ENCODE measurements at regions not wholly inside any gene's neighbourhood (a gene's known extent, or its start where the extent isn't known, plus 50 kb on each side); places are given as distances from the start of the nearest gene placed in this dataset.
"Not testable (repeated sequence)": the region's sequence is repeated elsewhere in the genome, so short reads cannot be mapped to it uniquely, and the experiment has no call there.

DNA sequence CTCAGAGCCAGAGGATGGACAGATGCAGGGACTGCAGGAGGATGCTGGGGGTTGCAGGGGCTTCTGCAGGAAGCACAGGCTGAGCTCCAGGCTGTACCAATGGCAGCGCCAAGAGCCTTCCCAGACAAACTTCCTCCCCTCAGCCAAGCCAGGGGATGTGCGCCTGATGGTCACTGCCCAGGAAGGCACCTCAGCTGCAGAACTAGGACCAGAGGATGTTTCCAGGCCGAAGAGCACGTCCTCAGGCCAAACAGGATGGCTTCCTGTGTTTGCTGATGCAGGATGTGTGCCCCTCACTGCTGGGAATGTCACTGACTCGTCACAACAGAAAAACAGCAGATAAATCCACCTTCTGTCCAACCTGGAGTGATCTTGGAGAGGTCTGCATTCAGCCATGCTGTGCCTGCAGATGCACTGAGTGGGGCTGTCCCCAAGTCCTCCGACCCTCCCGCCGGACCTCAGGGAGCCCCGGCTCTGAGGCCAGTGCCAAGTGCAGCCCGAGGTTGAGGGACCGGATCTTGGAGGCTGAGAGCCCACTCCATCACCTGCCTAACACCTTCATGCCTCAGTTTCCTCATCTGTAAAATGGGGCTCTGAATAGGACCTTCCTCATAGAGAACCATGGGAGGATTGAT, 152.5 kb upstream of the CHST15 start:
- intact Hi-C loops (cut with micrococcal nuclease): no loop called here

DNA sequence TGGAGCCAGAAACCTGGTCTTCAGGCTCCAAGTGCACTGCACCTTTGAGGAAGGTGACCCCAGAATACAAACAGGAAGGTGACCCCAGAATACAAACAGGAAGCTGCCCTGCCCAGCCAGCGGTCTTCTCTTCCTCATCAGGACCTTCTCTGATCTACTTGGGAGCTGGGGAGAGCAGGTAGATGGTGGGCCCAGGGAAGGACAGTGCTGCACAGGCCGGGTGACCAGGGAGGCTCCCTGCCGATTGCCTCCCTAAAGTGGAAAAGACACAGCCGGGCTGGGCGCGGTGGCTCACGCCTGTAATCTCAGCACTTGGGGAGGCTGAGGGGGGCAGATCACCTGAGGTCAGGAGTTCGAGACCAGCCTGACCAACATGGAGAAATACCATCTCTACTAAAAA, 151.8 kb upstream of the CHST15 start:
- intact Hi-C loops (cut with micrococcal nuclease): no loop called here

DNA sequence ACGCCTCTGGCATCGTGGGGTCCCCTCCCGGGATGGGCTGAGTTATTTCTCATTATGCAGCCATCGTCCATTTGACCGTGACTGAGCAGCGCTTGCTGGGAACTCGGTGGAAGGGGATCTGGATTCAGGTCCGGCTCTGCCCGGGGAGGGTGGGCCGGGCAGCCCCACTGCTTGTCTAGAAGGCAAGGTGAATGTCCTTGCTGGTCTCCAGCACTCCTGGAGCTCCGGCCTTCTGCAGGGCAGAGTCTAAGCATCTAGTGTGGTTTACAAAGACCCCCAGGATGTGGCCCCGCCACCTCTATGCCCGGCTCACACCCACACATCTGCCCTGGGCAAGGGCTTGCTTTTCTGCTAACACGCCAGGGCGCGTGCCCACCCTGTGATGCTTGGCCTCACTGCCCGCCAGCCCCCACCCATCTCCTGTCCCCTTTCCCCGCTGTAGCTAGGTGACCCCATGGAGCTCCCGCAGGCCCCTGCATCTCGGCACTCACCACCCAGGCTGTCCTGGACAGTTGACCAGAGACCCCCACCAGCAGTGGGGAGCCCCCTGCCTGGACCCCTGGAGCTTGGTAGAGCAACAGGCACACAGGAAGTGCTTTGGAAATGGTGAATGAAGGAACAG, 151.0 kb upstream of the CHST15 start:
- intact Hi-C loops (cut with micrococcal nuclease): no loop called here

DNA sequence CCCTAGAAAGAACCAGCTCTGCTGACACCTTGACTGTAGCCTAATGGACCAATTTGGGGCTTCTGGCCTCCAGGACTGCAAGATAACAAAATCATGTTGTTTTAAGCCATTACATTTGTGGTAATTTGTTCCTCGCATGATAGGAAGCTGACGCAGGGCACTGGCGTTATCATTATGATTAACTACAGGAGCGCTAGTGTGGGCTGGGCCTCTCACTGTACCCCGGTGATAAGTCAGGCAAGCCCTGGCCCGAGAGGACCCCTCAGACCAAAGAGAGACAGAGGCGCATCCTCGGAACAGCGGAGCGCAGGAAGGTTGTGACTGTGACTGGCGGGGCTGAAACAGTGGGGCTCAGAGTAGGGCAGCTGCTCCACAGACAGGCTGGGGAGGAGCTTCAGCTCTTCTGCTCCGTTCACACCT, 150.3 kb upstream of the CHST15 start:
- intact Hi-C loops (cut with micrococcal nuclease): no loop called here

DNA sequence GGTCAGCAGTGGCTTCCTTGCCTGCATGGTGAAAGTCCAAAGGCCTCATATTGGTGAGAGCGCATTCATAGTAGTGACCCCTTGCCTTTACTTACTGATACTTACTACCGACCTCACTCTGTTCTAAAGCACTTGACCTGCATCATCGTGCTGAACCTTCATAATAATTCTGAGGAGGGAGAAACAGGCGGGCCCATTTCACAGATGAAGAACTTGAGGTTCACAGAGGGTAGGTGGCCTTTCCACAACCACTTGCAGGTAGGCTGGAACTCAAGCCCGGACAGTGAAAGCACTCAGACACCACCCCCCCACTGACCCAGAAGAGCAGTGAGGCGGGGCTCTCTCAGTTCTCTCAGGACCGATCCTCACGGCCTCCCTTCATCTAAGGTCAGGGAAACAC, 149.4 kb upstream of the CHST15 start:
- intact Hi-C loops (cut with micrococcal nuclease): no loop called here

DNA sequence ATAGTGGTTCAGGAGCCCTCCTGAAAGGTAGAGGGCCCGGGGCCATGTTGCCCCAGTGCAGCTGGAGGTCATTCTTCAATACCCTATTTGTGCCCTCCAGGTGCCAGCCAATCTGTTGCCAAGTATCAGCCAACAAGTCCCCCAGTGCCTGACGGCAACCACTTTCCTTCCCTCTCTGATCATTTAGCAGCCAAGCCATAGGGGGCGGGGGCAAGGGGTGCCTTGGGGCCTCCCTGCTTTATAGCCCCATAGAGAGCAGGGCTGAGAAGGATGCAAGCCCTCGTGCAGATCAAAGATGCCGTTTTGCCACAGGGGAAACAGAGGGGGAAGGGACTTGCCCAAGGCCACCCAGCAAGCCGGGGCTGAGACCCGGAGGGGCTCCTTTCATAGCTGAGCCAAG, 149.0 kb upstream of the CHST15 start:
- intact Hi-C loops (cut with micrococcal nuclease): no loop called here

DNA sequence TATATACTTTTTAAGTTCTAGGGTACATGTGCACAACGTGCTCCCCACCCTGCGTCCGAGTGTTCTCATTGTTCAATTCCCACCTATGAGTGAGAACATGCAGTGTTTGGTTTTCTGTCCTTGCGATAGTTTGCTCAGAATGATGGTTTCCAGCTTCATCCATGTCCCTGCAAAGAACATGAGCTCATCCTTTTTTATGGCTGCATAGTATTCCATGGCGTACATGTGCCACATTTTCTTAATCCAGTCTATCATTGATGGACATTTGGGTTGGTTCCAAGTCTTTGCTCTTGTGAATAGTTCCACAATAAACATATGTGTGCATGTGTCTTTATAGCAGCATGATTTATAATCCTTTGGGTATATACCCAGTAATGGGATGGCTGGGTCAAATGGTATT, 148.1 kb upstream of the CHST15 start:
- intact Hi-C loops (cut with micrococcal nuclease): not testable (repeated sequence)

DNA sequence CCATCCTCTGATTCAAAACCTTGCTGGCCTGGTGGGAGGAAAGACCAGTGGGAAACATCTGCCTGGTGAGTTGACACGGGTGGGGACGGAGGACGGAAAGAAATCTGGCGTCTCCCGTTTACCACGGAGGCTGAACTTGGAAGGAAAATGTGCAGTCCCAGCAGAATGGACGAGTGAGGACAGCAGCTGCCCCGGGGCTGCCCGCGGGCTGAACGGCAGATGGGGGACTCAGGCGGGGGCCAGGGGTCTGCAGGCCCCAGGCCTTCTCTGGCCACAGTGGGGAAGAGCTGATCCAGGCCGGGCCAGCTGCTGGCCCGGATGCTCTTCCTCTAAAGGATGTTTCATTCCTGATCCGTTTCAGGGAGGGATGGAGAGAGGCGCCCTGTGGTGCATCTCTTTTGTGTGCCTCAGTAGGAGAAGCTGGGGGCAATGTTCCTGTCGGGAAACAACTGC, 147.5 kb upstream of the CHST15 start:
- intact Hi-C loops (cut with micrococcal nuclease): no loop called here

DNA sequence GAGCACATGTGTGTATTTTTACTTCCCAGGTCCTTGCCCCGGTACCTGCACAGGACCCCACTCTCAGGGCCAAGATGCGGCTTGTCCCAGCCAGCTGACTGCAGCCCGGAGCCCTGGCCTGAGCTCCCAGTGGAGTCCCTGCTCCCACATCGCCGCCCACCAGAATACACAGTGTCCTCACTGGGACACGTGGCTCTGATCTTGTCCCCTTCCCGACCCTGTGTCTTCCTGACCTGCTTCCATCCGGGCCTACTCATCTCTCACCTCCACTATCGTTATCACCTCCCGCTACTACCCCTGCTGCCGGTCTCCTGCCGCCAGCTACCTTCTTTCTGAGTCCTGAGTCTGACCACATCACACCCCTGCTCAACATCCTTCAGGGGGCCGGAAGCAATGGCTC, 146.3 kb upstream of the CHST15 start:
- intact Hi-C loops (cut with micrococcal nuclease): no loop called here

DNA sequence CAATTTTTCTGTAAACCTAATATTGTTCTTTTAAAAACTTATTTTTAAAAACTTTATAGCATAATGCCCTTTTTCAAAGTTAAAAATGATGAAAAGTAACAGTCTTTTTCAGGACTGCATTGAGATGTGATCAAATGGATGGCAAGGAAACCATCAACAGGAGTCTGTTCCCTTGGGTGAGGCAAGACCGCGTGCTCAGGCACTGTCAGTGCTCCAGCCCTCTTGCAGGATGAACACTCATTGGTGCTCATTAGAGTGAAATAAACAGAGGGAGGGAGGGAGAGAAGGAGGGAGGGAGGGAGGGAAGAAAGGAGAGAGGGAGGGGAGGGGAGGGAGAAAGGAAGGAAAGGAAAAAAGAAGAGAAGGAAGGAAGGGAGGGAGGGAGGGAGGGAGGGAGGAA, 145.7 kb upstream of the CHST15 start:
- intact Hi-C loops (cut with micrococcal nuclease): no loop called here

DNA sequence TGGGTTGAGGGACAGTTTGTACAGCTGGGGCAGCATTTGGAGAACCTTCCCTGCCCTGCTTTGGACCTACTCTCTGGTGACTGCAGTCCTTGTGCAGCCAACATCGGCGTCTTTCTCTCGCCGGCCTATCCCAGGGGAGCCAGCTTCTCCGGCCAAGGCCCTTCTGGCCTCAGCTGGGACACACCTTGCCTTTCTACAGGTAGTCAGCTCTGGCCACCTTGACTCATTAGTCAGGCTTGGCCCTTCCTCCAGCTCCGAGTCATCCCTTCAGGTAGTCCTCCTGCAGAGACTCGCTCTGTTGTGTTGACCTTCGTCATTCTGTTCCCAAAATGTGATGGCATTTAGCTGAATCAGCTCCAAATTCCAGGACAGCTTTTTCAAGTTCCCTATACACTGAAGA, 145.0 kb upstream of the CHST15 start:
- intact Hi-C loops (cut with micrococcal nuclease): no loop called here

DNA sequence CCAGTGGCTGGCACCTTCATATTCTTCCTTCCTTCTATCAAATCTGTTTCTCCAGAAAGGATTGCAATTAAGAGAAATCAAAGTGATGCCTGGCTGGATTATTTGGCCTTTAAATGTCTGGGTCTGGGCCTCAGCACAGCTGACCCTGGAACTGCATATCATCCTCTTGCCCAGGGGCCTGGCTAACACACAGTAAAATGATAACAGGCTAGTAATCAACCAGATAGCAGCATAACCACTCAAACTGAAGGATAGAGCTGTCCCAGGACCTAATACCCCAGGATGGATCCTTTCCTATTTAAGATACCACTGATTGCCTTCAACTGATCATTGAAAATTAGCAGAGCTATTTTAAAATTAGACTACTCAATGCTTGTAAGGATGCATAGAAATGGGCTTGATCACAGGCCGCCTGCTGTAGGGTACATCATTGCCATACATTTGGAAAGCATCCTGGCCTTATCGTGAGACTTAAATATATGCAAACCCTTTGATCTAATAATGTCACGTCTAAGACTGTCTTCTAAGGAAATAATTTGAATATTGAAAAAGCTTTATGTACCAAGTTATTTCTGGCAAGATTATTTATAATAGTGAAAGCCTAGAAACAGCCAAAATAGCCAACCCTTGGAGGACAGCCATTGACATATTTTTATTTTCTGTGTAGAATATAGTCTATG, 144.0 kb upstream of the CHST15 start:
- intact Hi-C loops (cut with micrococcal nuclease): no loop called here

DNA sequence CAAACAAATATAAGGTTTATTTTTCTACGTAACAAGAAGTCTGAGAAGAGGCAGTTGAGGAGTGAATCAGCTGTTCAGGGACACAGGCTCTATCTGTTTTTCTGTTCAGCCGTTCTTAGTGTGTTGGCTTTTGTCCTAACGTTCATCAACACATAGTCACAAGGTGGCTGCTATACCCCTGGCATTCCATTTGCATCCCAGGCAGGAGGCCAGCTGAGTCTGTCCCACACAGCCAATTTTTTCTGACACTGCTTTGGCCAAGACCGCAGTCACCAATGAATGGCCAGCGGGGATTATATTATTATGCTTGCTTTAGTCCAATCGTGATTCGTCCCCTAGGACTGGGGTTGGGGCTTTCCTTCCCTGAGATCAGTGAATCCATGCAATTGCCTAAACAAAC, 143.4 kb upstream of the CHST15 start:
- intact Hi-C loops (cut with micrococcal nuclease): no loop called here

DNA sequence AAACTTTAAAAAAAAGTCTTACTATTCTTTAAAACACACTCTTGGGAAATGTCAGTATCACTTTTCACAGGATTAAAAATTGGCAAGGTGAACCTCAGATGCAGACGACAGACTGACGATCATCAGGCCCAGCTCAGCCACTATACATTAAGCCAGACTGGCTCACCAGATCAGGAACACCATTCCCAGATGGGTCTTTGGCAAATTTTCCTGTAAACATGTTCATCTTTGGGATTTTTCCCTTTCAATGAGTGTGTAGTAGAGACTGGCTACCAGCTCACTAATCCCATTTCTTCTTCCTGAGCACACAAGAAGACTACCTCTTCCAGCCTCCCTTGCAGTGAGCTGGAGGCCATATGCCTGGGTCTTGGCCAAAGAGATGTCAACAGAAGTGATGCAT, 142.7 kb upstream of the CHST15 start:
- intact Hi-C loops (cut with micrococcal nuclease): no loop called here

DNA sequence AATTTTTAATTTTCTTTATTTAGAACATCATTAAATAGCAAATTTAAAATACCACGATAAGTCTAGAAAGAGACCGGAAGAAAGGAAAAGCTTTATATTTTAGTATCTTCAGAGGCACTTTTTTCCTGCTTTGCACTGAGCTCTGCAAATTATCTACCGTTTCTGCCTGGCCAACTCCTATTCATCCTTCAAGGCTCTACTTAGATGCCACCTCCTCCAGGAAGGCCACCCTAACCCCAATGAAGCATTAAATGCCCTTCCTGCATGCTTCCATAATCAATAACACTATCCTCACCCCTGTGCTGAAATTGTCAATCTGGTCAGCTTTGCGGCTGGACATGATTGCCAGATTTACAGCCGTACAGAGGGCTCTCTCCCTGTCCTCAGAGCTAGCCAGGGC, 141.8 kb upstream of the CHST15 start:
- intact Hi-C loops (cut with micrococcal nuclease): no loop called here

DNA sequence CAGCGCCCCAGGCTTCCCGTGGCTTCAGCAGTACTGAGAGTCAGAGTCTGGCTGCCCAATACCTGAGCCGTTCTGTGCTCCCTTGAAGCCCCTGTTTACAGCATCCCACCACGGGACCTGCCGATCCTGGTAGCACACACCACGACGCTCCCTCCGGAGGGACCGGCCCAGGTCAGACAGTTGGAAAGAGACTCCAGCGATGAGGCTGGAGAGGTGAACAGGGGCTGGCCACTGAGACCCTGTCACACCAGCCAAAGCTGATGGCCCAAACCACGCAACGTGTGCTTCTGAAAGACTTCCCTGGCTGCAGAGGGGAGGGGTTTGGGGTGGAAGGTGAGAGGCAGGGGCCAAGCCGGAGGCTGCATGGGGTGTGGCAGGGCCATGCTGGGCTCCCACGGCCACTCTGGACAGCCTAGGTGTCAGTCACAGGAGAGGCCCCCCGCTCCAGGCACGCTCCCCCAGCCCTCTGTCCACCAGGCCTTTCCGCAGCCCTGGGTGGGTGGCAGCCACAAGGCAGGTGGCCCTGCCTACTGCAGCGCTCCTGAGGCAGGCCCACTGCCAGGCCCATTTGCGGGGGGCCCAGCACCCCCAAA, 140.2 kb upstream of the CHST15 start:
- intact Hi-C loops (cut with micrococcal nuclease): loop anchor here (5.0 kb wide), 1 partner anchor 229 kb away; the partner anchor contains the start of gene LHPP

DNA sequence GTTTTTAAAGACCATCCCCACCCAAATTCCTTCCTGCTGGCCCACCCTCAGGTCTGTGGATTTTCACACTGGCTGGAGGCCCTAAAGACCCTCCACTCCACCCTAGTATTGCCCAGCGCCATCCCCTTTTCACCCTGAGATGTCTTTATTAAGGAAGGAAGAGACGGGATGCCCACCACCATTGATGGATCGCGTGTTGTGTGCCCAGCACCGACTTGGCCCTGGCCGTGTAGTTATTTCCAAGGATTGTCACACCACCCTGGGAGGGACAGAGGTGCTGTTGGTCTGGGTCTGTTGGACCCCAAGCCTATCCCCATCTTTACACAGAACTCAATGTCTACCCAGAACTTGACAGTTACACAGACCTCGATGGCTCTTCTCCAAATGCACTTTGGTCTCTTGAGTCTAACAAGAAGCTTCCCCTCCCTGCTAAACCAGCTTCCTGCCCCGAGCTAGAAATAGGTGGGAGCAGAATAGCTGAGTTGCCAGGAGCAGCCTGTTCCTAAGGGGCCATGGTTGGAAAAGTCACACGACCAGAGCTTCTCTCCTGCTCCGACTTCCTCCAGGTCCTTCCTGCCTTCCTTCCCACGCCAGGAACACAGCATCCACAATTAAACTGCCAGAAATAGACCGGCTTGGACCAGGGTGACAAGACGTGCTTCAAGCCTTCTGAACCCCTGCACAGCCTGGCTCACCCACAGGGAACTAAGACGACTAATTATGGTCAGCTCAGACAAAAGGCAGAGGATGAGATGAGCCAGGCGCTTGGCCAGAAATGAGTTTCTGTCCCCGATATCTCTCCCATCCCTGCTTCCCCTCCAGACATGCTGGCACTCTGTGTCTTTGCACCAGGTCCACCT, 139.5 kb upstream of the CHST15 start:
- intact Hi-C loops (cut with micrococcal nuclease): loop anchor here (5.0 kb wide), 1 partner anchor 229 kb away; the partner anchor contains the start of gene LHPP

DNA sequence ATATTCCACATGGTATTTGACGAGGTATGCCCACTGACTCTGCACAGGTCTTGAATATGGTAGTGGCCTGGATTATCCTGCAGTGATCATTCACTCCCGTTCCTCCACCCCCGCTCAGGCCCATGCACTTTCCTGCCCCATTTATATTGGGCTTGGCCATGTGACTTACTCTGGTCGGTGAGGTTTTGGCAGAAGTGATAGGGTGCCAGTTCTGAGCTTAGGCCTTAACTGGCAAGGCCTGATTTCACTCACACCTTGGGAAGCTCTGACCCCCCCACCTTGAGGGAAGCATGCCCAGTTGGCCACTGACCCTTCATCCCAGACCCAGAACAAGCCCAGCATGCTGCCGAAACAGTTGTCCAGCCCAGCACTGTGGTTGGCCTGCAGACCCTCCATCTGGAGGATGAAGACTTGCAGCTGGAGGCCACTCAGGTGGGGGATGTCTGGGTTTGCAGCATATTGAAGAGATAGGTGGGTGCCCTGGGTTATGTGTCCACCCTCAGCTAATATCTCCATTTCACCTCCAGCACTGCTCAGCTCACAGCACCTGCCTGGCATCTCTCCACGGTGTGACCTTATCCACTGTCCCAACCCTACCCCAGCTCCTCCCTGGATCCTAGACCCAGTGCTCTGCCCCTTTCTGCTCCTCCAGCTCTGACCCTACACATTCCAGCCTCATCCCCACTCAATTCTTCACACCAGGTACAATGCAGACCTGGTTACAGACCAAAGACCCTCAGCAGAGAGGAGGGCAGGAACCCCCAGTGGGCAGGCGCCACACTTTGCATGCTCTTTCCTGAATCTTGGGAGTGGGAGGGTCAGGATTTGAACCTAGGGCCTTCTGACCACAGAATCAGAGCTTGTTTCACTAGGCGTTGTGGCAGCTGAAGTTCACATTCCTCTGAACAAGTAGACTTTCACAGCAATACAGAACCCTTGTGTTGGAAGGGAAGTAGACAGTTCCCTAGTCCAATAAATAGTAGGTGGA, 138.1 kb upstream of the CHST15 start:
- intact Hi-C loops (cut with micrococcal nuclease): loop anchor here (1.0 to 5.0 kb wide), 2 partner anchors 158 to 231 kb away; partner anchors contain the start of gene LHPP

DNA sequence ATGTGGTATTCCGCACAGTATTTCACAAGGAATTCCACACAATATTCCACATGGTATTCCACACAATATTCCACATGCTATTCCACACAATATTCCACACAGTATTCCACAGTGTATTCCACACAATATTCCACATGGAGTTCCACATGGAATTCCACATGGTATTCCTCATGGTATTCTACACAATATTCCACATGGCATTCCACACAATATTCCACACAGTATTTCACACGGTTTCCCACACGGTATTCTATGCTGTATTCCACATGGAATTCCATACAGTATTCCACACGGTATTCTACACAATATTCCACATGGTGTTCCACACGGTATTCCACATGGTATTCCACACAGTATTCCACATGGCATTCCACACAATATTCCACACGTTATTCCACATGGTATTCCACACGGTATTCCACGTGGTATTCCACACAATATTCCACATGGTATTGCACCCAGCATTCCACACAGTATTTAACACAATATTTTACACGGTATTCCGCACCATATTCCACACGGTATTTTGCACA, 137.3 kb upstream of the CHST15 start:
- intact Hi-C loops (cut with micrococcal nuclease): loop anchor here (1.0 to 5.0 kb wide), 2 partner anchors 159 to 232 kb away; partner anchors contain the start of gene LHPP

Measured in T-helper 2 cell treated with Interferon-gamma antibody and Interleukin-4, amounts not matched to agents 100 ng/mL and 5 ng/mL, for 36 hours (primary cell).